Liver (tissue), 8 donors: ENCODE measurements at regions not wholly inside any gene's neighbourhood (a gene's known extent, or its start where the extent isn't known, plus 50 kb on each side); places are given as distances from the start of the nearest gene placed in this dataset.

Experiments
- DNase-seq: peaks from one replicate; pipeline ENCODE4 v3.0.0-alpha.2; 2017; ENCODE audit warnings: low spot score
- H3K27ac ChIP-seq, 2 donors: one replicate each; pipeline ENCODE4 v1.7.0; 2013; ENCODE audit warnings: inconsistent platforms in 2 of 2, low read length in 2 of 2, control low read depth in 1 of 2, low read depth in 1 of 2, mild to moderate bottlenecking in 1 of 2
- H3K27me3 ChIP-seq, 4 donors: one replicate each; pipeline versions ENCODE4 v1.6.1 to v1.7.0; 2013; ENCODE audit warnings: low read length in 3 of 4, inconsistent platforms in 1 of 4, mild to moderate bottlenecking in 1 of 4, moderate library complexity in 1 of 4; ENCODE audit not compliant: control insufficient read depth in 4 of 4, insufficient read depth in 4 of 4
- H3K36me3 ChIP-seq, 4 donors: one replicate each; pipeline versions ENCODE4 v1.6.1 to v1.7.0; 2013; ENCODE audit warnings: low read length in 3 of 4, mild to moderate bottlenecking in 3 of 4, low read depth in 1 of 4, moderate library complexity in 1 of 4; ENCODE audit not compliant: control insufficient read depth in 4 of 4, insufficient read depth in 3 of 4
- H3K4me1 ChIP-seq, 4 donors: one replicate each; pipeline versions ENCODE4 v1.6.1 to v1.7.0; 2013; ENCODE audit warnings: low read length in 3 of 4, mild to moderate bottlenecking in 3 of 4, moderate library complexity in 1 of 4; ENCODE audit not compliant: control insufficient read depth in 4 of 4, insufficient read depth in 4 of 4
- H3K4me3 ChIP-seq, 3 donors: one replicate each; pipeline versions ENCODE4 v1.6.1 to v1.7.0; 2013; ENCODE audit warnings: low read length in 3 of 3, control low read depth in 1 of 3, low read depth in 1 of 3, mild to moderate bottlenecking in 1 of 3
- H3K9ac ChIP-seq, 2 donors: one replicate each; pipeline ENCODE4 v1.7.0; 2013; ENCODE audit warnings: low read length in 2 of 2, mild to moderate bottlenecking in 2 of 2, moderate library complexity in 2 of 2, control low read depth in 1 of 2, low read depth in 1 of 2
- H3K9me3 ChIP-seq, 4 donors: one replicate each; pipeline versions ENCODE4 v1.6.1 to v1.7.0; 2013; ENCODE audit warnings: low read length in 3 of 4; ENCODE audit not compliant: control insufficient read depth in 4 of 4
- ATF3 ChIP-seq: IDR thresholded peaks from 2 replicates; pipeline ENCODE4 v1.6.1; 2016; ENCODE audit warnings: antibody characterized with exemption
- CTCF ChIP-seq: fragments of 150-350 bp; IDR thresholded peaks from 2 replicates; pipeline ENCODE4 v1.5.1; 2017; ENCODE audit warnings: improper control_type of control experiment, low read depth, low read length; ENCODE audit not compliant: missing input control
- EGR1 ChIP-seq, 2 donors: IDR thresholded peaks; 2 replicates each; pipeline ENCODE4 v1.6.1; 2016 to 2018; ENCODE audit warnings: antibody characterized with exemption in 2 of 2, low read depth in 2 of 2
- FOXA1 ChIP-seq: IDR thresholded peaks from 2 replicates; pipeline ENCODE4 v1.6.1; 2016; ENCODE audit warnings: antibody characterized with exemption
- FOXA2 ChIP-seq: IDR thresholded peaks from 2 replicates; pipeline ENCODE4 v1.6.1; 2016; ENCODE audit warnings: antibody characterized with exemption
- GABPA ChIP-seq, 2 donors: IDR thresholded peaks in 1 of 2; conservative IDR thresholded peaks in 1 of 2; 2 replicates each; pipeline ENCODE4 v1.6.1; 2016; ENCODE audit warnings: antibody characterized with exemption in 2 of 2, mild to moderate bottlenecking in 1 of 2, moderate library complexity in 1 of 2
- HNF4A ChIP-seq, 2 donors: conservative IDR thresholded peaks; 2 replicates each; pipeline ENCODE4 v1.6.1; 2016; ENCODE audit warnings: antibody characterized with exemption in 2 of 2, mild to moderate bottlenecking in 2 of 2
- HNF4G ChIP-seq: IDR thresholded peaks from 2 replicates; pipeline ENCODE4 v1.6.1; 2016; ENCODE audit warnings: antibody characterized with exemption
- JUND ChIP-seq, 2 donors: IDR thresholded peaks; 2 replicates each; pipeline ENCODE4 v1.6.1; 2016; ENCODE audit warnings: antibody characterized with exemption in 2 of 2
- MAX ChIP-seq: IDR thresholded peaks from 2 replicates; pipeline ENCODE4 v1.6.1; 2016; ENCODE audit warnings: antibody characterized with exemption
- NR2F2 ChIP-seq: IDR thresholded peaks from 2 replicates; pipeline ENCODE4 v1.6.1; 2016; ENCODE audit warnings: antibody characterized with exemption
- RAD21 ChIP-seq, 2 donors: IDR thresholded peaks; 2 replicates each; pipeline ENCODE4 v1.6.1; 2016; ENCODE audit warnings: antibody characterized with exemption in 2 of 2, mild to moderate bottlenecking in 2 of 2
- REST ChIP-seq: IDR thresholded peaks from 2 replicates; pipeline ENCODE4 v1.6.1; 2016; ENCODE audit warnings: antibody characterized with exemption, mild to moderate bottlenecking
- RXRA ChIP-seq, 2 donors: IDR thresholded peaks; 2 replicates each; pipeline ENCODE4 v1.6.1; 2017 to 2018; ENCODE audit warnings: antibody characterized with exemption in 2 of 2, mild to moderate bottlenecking in 1 of 2
- SP1 ChIP-seq: IDR thresholded peaks from 2 replicates; pipeline ENCODE4 v1.6.1; 2018; ENCODE audit warnings: antibody characterized with exemption, mild to moderate bottlenecking
- TAF1 ChIP-seq: conservative IDR thresholded peaks from 2 replicates; pipeline ENCODE4 v1.6.1; 2016; ENCODE audit warnings: antibody characterized with exemption, mild to moderate bottlenecking
- YY1 ChIP-seq: IDR thresholded peaks from 2 replicates; pipeline ENCODE4 v1.6.1; 2016; ENCODE audit warnings: antibody characterized with exemption, mild to moderate bottlenecking
- ZBTB33 ChIP-seq: IDR thresholded peaks from 2 replicates; pipeline ENCODE4 v1.6.1; 2016; ENCODE audit warnings: antibody characterized with exemption
- WGBS: extraction: QIAGEN DNeasy Blood & Tissue Kit; methylation state at CpG from one replicate; pipeline ENCODE4 v1.1.7; 2013; 5-methylcytosine and 5-hydroxymethylcytosine counted together
- donor health status: healthy.
- donor health status: healthy.
- donor health status: healthy.
- donor health status: healthy.
- donor health status: healthy.

- H3K27me3 ChIP-seq: no peaks in the 10 kb centered on the region
- no peak overlapping the region for H3K9ac ChIP-seq
- no peak overlapping the region for H3K4me3 ChIP-seq
- DNase-seq: no peak
- 28% methylated on average over 3 of the region's 3 CpGs for WGBS
- peaks cover 0 to 40% (median 32%) of the 10 kb centered on the region in 4 donors for H3K4me1 ChIP-seq
- no peaks in the 10 kb centered on the region for H3K36me3 ChIP-seq
- H3K27ac ChIP-seq: peak overlapping the region in 1 of 2 donors; percentile 25
- TF ChIP-seq RXRA (IDR thresholded peaks at IDR 0.05) (peak; percentile 83 to 89), YY1 (peak; percentile 57), NR2F2 (no peak), HNF4A (conservative IDR thresholded peaks at IDR 0.05) (peak; percentile 72 to 74), CTCF (no peak), FOXA2 (peak; percentile 53), GABPA (IDR thresholded peaks at IDR 0.05 in 1 of 2, conservative IDR thresholded peaks at IDR 0.05 in 1 of 2) (no peak), ATF3 (peak; percentile 91), JUND (IDR thresholded peaks at IDR 0.05) (peak; percentile 63 to 78), RAD21 (IDR thresholded peaks at IDR 0.05) (peak; percentile 21 to 60), ZBTB33 (no peak), HNF4G (no peak), TAF1 (no peak), REST (no peak), FOXA1 (no peak), MAX (peak; percentile 39), SP1 (peak; percentile 61), EGR1 (IDR thresholded peaks at IDR 0.05; ENCODE audit: low read depth in 2 of 2) (no peak)
- H3K9me3 ChIP-seq: no peaks in the 10 kb centered on the region
Measured at GRCh38 chr11:95641495-95641894, 148.1 kb downstream of the FAM76B start.
